AG09319 (cell line): ENCODE measurements at regions not wholly inside any gene's neighbourhood (a gene's known extent, or its start where the extent isn't known, plus 50 kb on each side); places are given as distances from the start of the nearest gene placed in this dataset.
"Not testable (repeated sequence)": the region's sequence is repeated elsewhere in the genome, so short reads cannot be mapped to it uniquely, and the experiment has no call there.

Source experiments
- DNase-seq: peaks from one replicate; pipeline ENCODE4 v3.0.0-alpha.2; 2010; ENCODE audit warnings: low read depth; ENCODE audit errors: extremely low read depth
- CTCF ChIP-seq: IDR thresholded peaks from 2 replicates; pipeline ENCODE4 v1.5.1; 2011; ENCODE audit warnings: low read depth, mild to moderate bottlenecking, inconsistent platforms, low read length, moderate library complexity

- DNase-seq = no peak
- no peak for TF ChIP-seq CTCF
These were observed 77.8 kb downstream of the BAMBI start for GRCh38 chr10:28754930-28755718.

- no peak for DNase-seq
- no peak for TF ChIP-seq CTCF
These were observed 83.9 kb downstream of the BAMBI start for GRCh38 chr10:28761084-28761846.

GRCh38 chr10:28763471-28764170 is 86.3 kb downstream of the BAMBI start:
- no peak for TF ChIP-seq CTCF
- DNase-seq = no peak

- TF ChIP-seq CTCF = no peak
- no peak for DNase-seq
These were observed 88.3 kb downstream of the BAMBI start for GRCh38 chr10:28765641-28766040.

- no peak for TF ChIP-seq CTCF
- no peak for DNase-seq
These were observed 90.9 kb downstream of the BAMBI start for GRCh38 chr10:28768227-28768626.

GRCh38 chr10:28769091-28769604 is 91.8 kb downstream of the BAMBI start:
- DNase-seq = no peak
- no peak for TF ChIP-seq CTCF

- not testable (repeated sequence) for DNase-seq
These were observed 94.3 kb downstream of the BAMBI start for GRCh38 chr10:28771580-28772090.
